Peyer's patch (tissue), 4 donors: ENCODE measurements at regions not wholly inside any gene's neighbourhood (a gene's known extent, or its start where the extent isn't known, plus 50 kb on each side); places are given as distances from the start of the nearest gene placed in this dataset.

Experiments used
- DNase-seq, 3 donors: peaks; one replicate each; pipeline ENCODE4 v3.0.0-alpha.2; 2017 to 2019
- H3K27ac ChIP-seq, 4 donors: fragments of 200-600 bp; sonication (generic); one replicate each; pipeline ENCODE4 v1.5.1; 2016 to 2019
- H3K27me3 ChIP-seq, 2 donors: fragments of 200-600 bp; sonication (generic); one replicate each; pipeline ENCODE4 v1.5.1; 2019
- H3K36me3 ChIP-seq, 3 donors: fragments of 200-600 bp; sonication (generic); one replicate each; pipeline ENCODE4 v1.5.1; 2016 to 2019
- H3K4me1 ChIP-seq, 4 donors: fragments of 200-600 bp; sonication (generic); one replicate each; pipeline ENCODE4 v1.5.1; 2016 to 2019
- H3K4me3 ChIP-seq, 4 donors: fragments of 200-600 bp; sonication (generic); 1 replicate in 3 of 4; 2 replicates in 1 of 4; pipeline ENCODE4 v1.5.1; 2016 to 2019; ENCODE audit warnings: mild to moderate bottlenecking in 1 of 4
- H3K9me3 ChIP-seq, 4 donors: fragments of 200-600 bp; sonication (generic); one replicate each; pipeline ENCODE4 v1.5.1; 2016 to 2019; ENCODE audit warnings: mild to moderate bottlenecking in 1 of 4
- CTCF ChIP-seq, 6 experiments: fragments of 450-650 bp in 4 of 6; fragments of 200-600 bp in 2 of 6; sonication (generic) in 1 of 6; IDR thresholded peaks; one replicate each; pipeline ENCODE4 v1.5.1; 2017 to 2019; ENCODE audit warnings: antibody characterized with exemption in 6 of 6, mild to moderate bottlenecking in 3 of 6, moderate library complexity in 1 of 6
- POLR2A ChIP-seq, 2 donors: fragments of 450-650 bp; IDR thresholded peaks; one replicate each; pipeline ENCODE4 v1.5.1; 2017; ENCODE audit warnings: antibody characterized with exemption in 2 of 2, mild to moderate bottlenecking in 2 of 2, moderate library complexity in 2 of 2

GRCh38 chr7:7112868-7113267 is 69.5 kb upstream of the C1GALT1 start:
- DNase-seq = no peak
- Histone ChIP-seq H3K27ac (no peak overlapping the region), H3K4me3 (no peak overlapping the region), H3K9me3 (no peaks in the 10 kb centered on the region), H3K27me3 (no peaks in the 10 kb centered on the region), H3K36me3 (no peaks in the 10 kb centered on the region), H3K4me1 (no peaks in the 10 kb centered on the region)
- TF ChIP-seq POLR2A (IDR thresholded peaks at IDR 0.05) = no peak
- TF ChIP-seq CTCF (IDR thresholded peaks at IDR 0.05) = no peak

GRCh38 chr7:7114575-7115291 is 67.6 kb upstream of the C1GALT1 start:
- Histone ChIP-seq H3K4me3 (no peak overlapping the region), H3K27me3 (no peaks in the 10 kb centered on the region), H3K4me1 (no peaks in the 10 kb centered on the region), H3K36me3 (no peaks in the 10 kb centered on the region), H3K9me3 (no peaks in the 10 kb centered on the region), H3K27ac (no peak overlapping the region)
- no peak for DNase-seq
- TF ChIP-seq POLR2A (IDR thresholded peaks at IDR 0.05) = no peak
- TF ChIP-seq CTCF (IDR thresholded peaks at IDR 0.05) = no peak

- Histone ChIP-seq H3K27ac (no peak overlapping the region), H3K9me3 (no peaks in the 10 kb centered on the region), H3K27me3 (no peaks in the 10 kb centered on the region), H3K36me3 (no peaks in the 10 kb centered on the region), H3K4me3 (no peak overlapping the region), H3K4me1 (no peaks in the 10 kb centered on the region)
- no peak for DNase-seq
- TF ChIP-seq POLR2A (IDR thresholded peaks at IDR 0.05) = no peak
- TF ChIP-seq CTCF (IDR thresholded peaks at IDR 0.05) = no peak
These were observed 64.3 kb upstream of the C1GALT1 start for GRCh38 chr7:7117935-7118586.

- Histone ChIP-seq H3K36me3 (no peaks in the 10 kb centered on the region), H3K9me3 (no peaks in the 10 kb centered on the region), H3K4me1 (no peaks in the 10 kb centered on the region), H3K27me3 (no peaks in the 10 kb centered on the region), H3K4me3 (no peak overlapping the region), H3K27ac (no peak overlapping the region)
- TF ChIP-seq POLR2A (IDR thresholded peaks at IDR 0.05) (no peak), CTCF (IDR thresholded peaks at IDR 0.05) (no peak)
- DNase-seq = no peak
These were observed 63.5 kb upstream of the C1GALT1 start for GRCh38 chr7:7118822-7119221.

GRCh38 chr7:7119729-7120128 is 62.6 kb upstream of the C1GALT1 start:
- no peaks in the 10 kb centered on the region for H3K4me1 ChIP-seq
- no peak overlapping the region for H3K27ac ChIP-seq
- H3K36me3 ChIP-seq = no peaks in the 10 kb centered on the region
- no peaks in the 10 kb centered on the region for H3K9me3 ChIP-seq
- no peak for DNase-seq
- no peak for TF ChIP-seq CTCF (IDR thresholded peaks at IDR 0.05)
- TF ChIP-seq POLR2A (IDR thresholded peaks at IDR 0.05) = no peak
- no peak overlapping the region for H3K4me3 ChIP-seq
- no peaks in the 10 kb centered on the region for H3K27me3 ChIP-seq
